Choroid plexus epithelial cell (primary cell): ENCODE measurements at regions not wholly inside any gene's neighbourhood (a gene's known extent, or its start where the extent isn't known, plus 50 kb on each side); places are given as distances from the start of the nearest gene placed in this dataset.

ENCODE experiments used
- DNase-seq: peaks from one replicate; pipeline ENCODE4 v3.0.0-alpha.2; 2010; ENCODE audit warnings: low read depth
- H3K4me3 ChIP-seq: 2 replicates; pipeline ENCODE4 v1.5.1; 2011; ENCODE audit warnings: low read depth, mild to moderate bottlenecking, control low read depth, low read length, moderate library complexity
- CTCF ChIP-seq: conservative IDR thresholded peaks from 2 replicates; pipeline ENCODE4 v1.5.1; 2011; ENCODE audit warnings: low read depth, mild to moderate bottlenecking, control low read depth, inconsistent platforms, low read length, moderate library complexity

- no peak overlapping the region for H3K4me3 ChIP-seq
- no peak for TF ChIP-seq CTCF
- peak; percentile 16 for DNase-seq
Measured at GRCh38 chr7:93048136-93048930, 69.4 kb downstream of the SAMD9 start.

- DNase-seq = no peak
- H3K4me3 ChIP-seq = no peak overlapping the region
- TF ChIP-seq CTCF = no peak
Measured at GRCh38 chr7:93047514-93048099, 70.2 kb downstream of the SAMD9 start.

GRCh38 chr7:93046641-93047040 is 71.1 kb downstream of the SAMD9 start:
- H3K4me3 ChIP-seq = no peak overlapping the region
- DNase-seq = no peak
- TF ChIP-seq CTCF = no peak

DNA sequence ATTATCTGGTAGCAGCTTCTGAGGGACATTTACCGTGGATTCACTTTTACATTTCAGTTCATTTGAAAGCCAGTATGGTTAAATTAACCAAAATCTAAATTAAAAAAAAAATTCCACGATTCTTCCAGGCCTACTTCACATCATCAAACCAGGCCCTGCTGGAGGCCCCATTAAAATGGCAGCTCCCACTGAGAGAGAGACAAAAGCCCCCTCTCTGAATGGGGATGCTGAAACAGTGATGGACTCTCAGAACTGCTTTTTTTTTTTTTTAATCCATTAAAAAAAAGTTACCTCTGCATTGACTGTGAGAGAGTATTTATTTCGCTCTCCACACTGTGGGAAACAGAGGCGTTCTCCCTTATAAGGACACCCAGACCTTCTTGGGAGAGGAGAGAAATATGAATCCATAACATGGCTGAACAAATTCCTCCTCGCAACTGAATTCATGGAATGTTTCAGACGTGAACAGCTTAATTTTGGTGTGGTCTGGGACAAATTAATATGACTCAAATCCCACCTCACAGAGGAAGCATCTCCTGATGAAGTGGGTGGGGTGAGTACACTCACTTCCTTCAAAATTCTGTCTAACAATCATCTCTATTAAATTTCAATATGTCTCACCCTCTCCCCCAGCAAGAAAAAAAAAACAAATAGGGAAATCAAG is 73.5 kb downstream of the SAMD9 start:
- DNase-seq = peak; percentile 48
- no peak for TF ChIP-seq CTCF
- no peak overlapping the region for H3K4me3 ChIP-seq

- peak overlapping the region; percentile 56 for H3K4me3 ChIP-seq
- no peak for TF ChIP-seq CTCF
- peak; percentile 87 for DNase-seq
Measured at GRCh38 chr7:93043385-93043985, 74.3 kb downstream of the SAMD9 start.

GRCh38 chr7:93040355-93040754 is 77.4 kb downstream of the SAMD9 start:
- no peak for DNase-seq
- no peak overlapping the region for H3K4me3 ChIP-seq

More at GRCh38 chr7:93040355-93040754, 77.4 kb downstream of the SAMD9 start:
- TF ChIP-seq CTCF = no peak
